ENCODE measurements at regions not wholly inside any gene's neighbourhood (a gene's known extent, or its start where the extent isn't known, plus 50 kb on each side); places are given as distances from the start of the nearest gene placed in this dataset.

- no peak overlapping the region for H3K27ac ChIP-seq
- no peak for TF ChIP-seq CTCF (conservative IDR thresholded peaks at IDR 0.05)
Measured at GRCh38 chr3:168250415-168250861, 154.7 kb upstream of the GOLIM4 start.

GRCh38 chr3:168249550-168250414 is 154.1 kb upstream of the GOLIM4 start:
- H3K27ac ChIP-seq: no peak overlapping the region
- peak; percentile 68 for TF ChIP-seq CTCF (conservative IDR thresholded peaks at IDR 0.05)

- H3K27ac ChIP-seq: no peak overlapping the region
- TF ChIP-seq CTCF (conservative IDR thresholded peaks at IDR 0.05): no peak
Measured at GRCh38 chr3:168249205-168249549, 153.5 kb upstream of the GOLIM4 start.

GRCh38 chr3:168248383-168249204 is 152.9 kb upstream of the GOLIM4 start:
- no peak for TF ChIP-seq CTCF (conservative IDR thresholded peaks at IDR 0.05)

GRCh38 chr3:168241156-168241555 is 145.4 kb upstream of the GOLIM4 start:
- no peak for TF ChIP-seq CTCF (conservative IDR thresholded peaks at IDR 0.05)
- H3K27ac ChIP-seq: no peak overlapping the region

More at GRCh38 chr3:168248383-168249204, 152.9 kb upstream of the GOLIM4 start:
- no peak overlapping the region for H3K27ac ChIP-seq

- TF ChIP-seq CTCF (conservative IDR thresholded peaks at IDR 0.05): no peak
- no peak overlapping the region for H3K27ac ChIP-seq
Measured at GRCh38 chr3:168239287-168239686, 143.6 kb upstream of the GOLIM4 start.

GRCh38 chr3:168233001-168233400 is 137.3 kb upstream of the GOLIM4 start:
- TF ChIP-seq CTCF (conservative IDR thresholded peaks at IDR 0.05): no peak
- H3K27ac ChIP-seq: no peak overlapping the region
